Liver (tissue), 3 donors: ENCODE measurements at regions not wholly inside any gene's neighbourhood (a gene's known extent, or its start where the extent isn't known, plus 50 kb on each side); places are given as distances from the start of the nearest gene placed in this dataset.

ENCODE experiments used
- GABPA ChIP-seq, 2 donors: IDR thresholded peaks in 1 of 2; conservative IDR thresholded peaks in 1 of 2; 2 replicates each; pipeline ENCODE4 v1.6.1; 2016; ENCODE audit warnings: antibody characterized with exemption in 2 of 2, mild to moderate bottlenecking in 1 of 2, moderate library complexity in 1 of 2
- HNF4A ChIP-seq, 2 donors: conservative IDR thresholded peaks; 2 replicates each; pipeline ENCODE4 v1.6.1; 2016; ENCODE audit warnings: antibody characterized with exemption in 2 of 2, mild to moderate bottlenecking in 2 of 2
- HNF4G ChIP-seq: IDR thresholded peaks from 2 replicates; pipeline ENCODE4 v1.6.1; 2016; ENCODE audit warnings: antibody characterized with exemption
- JUND ChIP-seq, 2 donors: IDR thresholded peaks; 2 replicates each; pipeline ENCODE4 v1.6.1; 2016; ENCODE audit warnings: antibody characterized with exemption in 2 of 2
- RAD21 ChIP-seq, 2 donors: IDR thresholded peaks; 2 replicates each; pipeline ENCODE4 v1.6.1; 2016; ENCODE audit warnings: antibody characterized with exemption in 2 of 2, mild to moderate bottlenecking in 2 of 2
- RXRA ChIP-seq, 2 donors: IDR thresholded peaks; 2 replicates each; pipeline ENCODE4 v1.6.1; 2017 to 2018; ENCODE audit warnings: antibody characterized with exemption in 2 of 2, mild to moderate bottlenecking in 1 of 2
- SP1 ChIP-seq: IDR thresholded peaks from 2 replicates; pipeline ENCODE4 v1.6.1; 2018; ENCODE audit warnings: antibody characterized with exemption, mild to moderate bottlenecking
- YY1 ChIP-seq: IDR thresholded peaks from 2 replicates; pipeline ENCODE4 v1.6.1; 2016; ENCODE audit warnings: antibody characterized with exemption, mild to moderate bottlenecking
- TF ChIP-seq, protein P1 (sequence below): fragments of 150-350 bp; IDR thresholded peaks from 2 replicates; pipeline ENCODE4 v1.5.1; 2017; ENCODE audit warnings: improper control_type of control experiment, low read depth, low read length; ENCODE audit not compliant: missing input control
- donor health status: healthy.
- donor health status: healthy.

DNA sequence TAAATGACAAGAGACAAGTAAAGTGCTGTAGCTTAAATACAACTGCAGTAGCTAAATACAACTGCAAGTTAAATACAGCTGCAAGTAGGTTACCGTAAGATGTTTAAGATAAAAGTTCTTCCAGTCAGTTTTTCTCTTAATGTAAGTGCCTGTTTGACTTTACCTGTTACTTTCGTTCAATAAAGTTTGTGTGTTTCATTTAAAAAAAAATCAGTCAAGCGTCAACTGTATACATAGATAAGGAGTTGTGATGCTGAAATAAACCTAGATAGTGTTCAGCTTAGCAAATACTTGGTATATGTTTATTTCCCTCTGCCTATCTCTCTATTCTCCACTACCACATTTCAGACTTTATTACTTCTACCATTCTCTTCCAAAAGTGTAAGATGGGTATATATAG lies 221.2 kb downstream of the NR2F2 start:
- TF ChIP-seq, protein P1, sequence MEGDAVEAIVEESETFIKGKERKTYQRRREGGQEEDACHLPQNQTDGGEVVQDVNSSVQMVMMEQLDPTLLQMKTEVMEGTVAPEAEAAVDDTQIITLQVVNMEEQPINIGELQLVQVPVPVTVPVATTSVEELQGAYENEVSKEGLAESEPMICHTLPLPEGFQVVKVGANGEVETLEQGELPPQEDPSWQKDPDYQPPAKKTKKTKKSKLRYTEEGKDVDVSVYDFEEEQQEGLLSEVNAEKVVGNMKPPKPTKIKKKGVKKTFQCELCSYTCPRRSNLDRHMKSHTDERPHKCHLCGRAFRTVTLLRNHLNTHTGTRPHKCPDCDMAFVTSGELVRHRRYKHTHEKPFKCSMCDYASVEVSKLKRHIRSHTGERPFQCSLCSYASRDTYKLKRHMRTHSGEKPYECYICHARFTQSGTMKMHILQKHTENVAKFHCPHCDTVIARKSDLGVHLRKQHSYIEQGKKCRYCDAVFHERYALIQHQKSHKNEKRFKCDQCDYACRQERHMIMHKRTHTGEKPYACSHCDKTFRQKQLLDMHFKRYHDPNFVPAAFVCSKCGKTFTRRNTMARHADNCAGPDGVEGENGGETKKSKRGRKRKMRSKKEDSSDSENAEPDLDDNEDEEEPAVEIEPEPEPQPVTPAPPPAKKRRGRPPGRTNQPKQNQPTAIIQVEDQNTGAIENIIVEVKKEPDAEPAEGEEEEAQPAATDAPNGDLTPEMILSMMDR: no peak
- TF ChIP-seq HNF4A (conservative IDR thresholded peaks at IDR 0.05): no peak
- no peak for TF ChIP-seq SP1
- no peak for TF ChIP-seq JUND (IDR thresholded peaks at IDR 0.05)
- no peak for TF ChIP-seq RAD21 (IDR thresholded peaks at IDR 0.05)
- no peak for TF ChIP-seq RXRA (IDR thresholded peaks at IDR 0.05)
- TF ChIP-seq YY1: no peak
- TF ChIP-seq GABPA (IDR thresholded peaks at IDR 0.05 in 1 of 2, conservative IDR thresholded peaks at IDR 0.05 in 1 of 2): no peak
- TF ChIP-seq HNF4G: no peak
